Activated B cell treated with CpG ODN at 0.5 μM for 24 hours (primary cell): ENCODE measurements at regions not wholly inside any gene's neighbourhood (a gene's known extent, or its start where the extent isn't known, plus 50 kb on each side); places are given as distances from the start of the nearest gene placed in this dataset.

Experiments used
- ATAC-seq: fragments of 200-7000 bp; cut with Tn5 transposase; one replicate; pipeline ENCODE4 v1.10.0; 2021; ENCODE audit warnings: low read depth, mild to moderate bottlenecking, moderate library complexity
- CTCF ChIA-PET: fragments of 350-600 bp; sonication (Branson Sonifier 250); formaldehyde crosslinking; loops from one replicate; lab custom pipeline; 2021; ENCODE audit warnings: antibody characterized with exemption; lab: Charles Lee
- POLR2A ChIA-PET: fragments of 350-600 bp; sonication (Branson Sonifier 250); formaldehyde crosslinking; loops from one replicate; lab custom pipeline; 2021; ENCODE audit warnings: antibody characterized with exemption; lab: Charles Lee
- DNase-seq: peaks from one replicate; pipeline ENCODE4 v3.0.0; 2022
- H3K27ac Mint-ChIP-seq: one replicate; pipeline ENCODE4 v1.8.0; 2020; ENCODE audit warnings: mixed read lengths
- H3K27me3 Mint-ChIP-seq: one replicate; pipeline ENCODE4 v1.8.0; 2021; ENCODE audit warnings: mixed read lengths
- H3K36me3 Mint-ChIP-seq: one replicate; pipeline ENCODE4 v1.8.0; 2021; ENCODE audit warnings: low read depth, mixed read lengths
- H3K4me1 Mint-ChIP-seq: one replicate; pipeline ENCODE4 v1.8.0; 2021; ENCODE audit warnings: mixed read lengths
- H3K4me3 Mint-ChIP-seq: one replicate; pipeline ENCODE4 v1.8.0; 2020; ENCODE audit warnings: mild to moderate bottlenecking, mixed read lengths
- H3K9me3 Mint-ChIP-seq: one replicate; pipeline ENCODE4 v1.8.0; 2020; ENCODE audit warnings: mixed read lengths
- intact Hi-C: fragments of 100-400 bp; cut with micrococcal nuclease; formaldehyde crosslinking; loops from one replicate; pipeline ENCODE4 v1.15.1; 2024
- TF ChIP-seq, protein P1 (sequence below): fragments of 200-600 bp; IDR thresholded peaks from one replicate; pipeline ENCODE4 v1.8.0; 2022; ENCODE audit warnings: antibody characterized with exemption, mild to moderate bottlenecking

- Mint-ChIP-seq H3K4me1 (peaks cover 22% of the 10 kb centered on the region), H3K4me3 (peak overlapping the region; percentile 13), H3K27me3 (no peaks in the 10 kb centered on the region), H3K27ac (peak overlapping the region; percentile 83), H3K9me3 (peaks cover 2% of the 10 kb centered on the region), H3K36me3 (no peaks in the 10 kb centered on the region)
- ChIA-PET CTCF (no interaction called here), POLR2A (interaction anchor here (0.7 kb wide), 1 partner anchor 998 kb away, joined by 3 read pairs; no protein-coding TSS in a partner anchor)
- TF ChIP-seq, protein P1, sequence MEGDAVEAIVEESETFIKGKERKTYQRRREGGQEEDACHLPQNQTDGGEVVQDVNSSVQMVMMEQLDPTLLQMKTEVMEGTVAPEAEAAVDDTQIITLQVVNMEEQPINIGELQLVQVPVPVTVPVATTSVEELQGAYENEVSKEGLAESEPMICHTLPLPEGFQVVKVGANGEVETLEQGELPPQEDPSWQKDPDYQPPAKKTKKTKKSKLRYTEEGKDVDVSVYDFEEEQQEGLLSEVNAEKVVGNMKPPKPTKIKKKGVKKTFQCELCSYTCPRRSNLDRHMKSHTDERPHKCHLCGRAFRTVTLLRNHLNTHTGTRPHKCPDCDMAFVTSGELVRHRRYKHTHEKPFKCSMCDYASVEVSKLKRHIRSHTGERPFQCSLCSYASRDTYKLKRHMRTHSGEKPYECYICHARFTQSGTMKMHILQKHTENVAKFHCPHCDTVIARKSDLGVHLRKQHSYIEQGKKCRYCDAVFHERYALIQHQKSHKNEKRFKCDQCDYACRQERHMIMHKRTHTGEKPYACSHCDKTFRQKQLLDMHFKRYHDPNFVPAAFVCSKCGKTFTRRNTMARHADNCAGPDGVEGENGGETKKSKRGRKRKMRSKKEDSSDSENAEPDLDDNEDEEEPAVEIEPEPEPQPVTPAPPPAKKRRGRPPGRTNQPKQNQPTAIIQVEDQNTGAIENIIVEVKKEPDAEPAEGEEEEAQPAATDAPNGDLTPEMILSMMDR = no peak
- no peak for DNase-seq
- intact Hi-C loops = loop anchor here (5.0 kb wide), 1 partner anchor 1374 kb away; the partner anchor contains the start of gene TENM4
- peak; percentile 76 for ATAC-seq
Observed at GRCh38 chr11:80815752-80816453, 1375.1 kb upstream of the TENM4 start.

- H3K9me3 Mint-ChIP-seq = peaks cover 2% of the 10 kb centered on the region
- no peaks in the 10 kb centered on the region for H3K36me3 Mint-ChIP-seq
- H3K27me3 Mint-ChIP-seq = no peaks in the 10 kb centered on the region
- ChIA-PET CTCF (no interaction called here), POLR2A (no interaction called here)
- intact Hi-C loops = loop anchor here (5.0 kb wide), 1 partner anchor 1373 kb away; the partner anchor contains the start of gene TENM4
- TF ChIP-seq, protein P1 = no peak
- peaks cover 22% of the 10 kb centered on the region for H3K4me1 Mint-ChIP-seq
- H3K4me3 Mint-ChIP-seq = no peak overlapping the region
- H3K27ac Mint-ChIP-seq = no peak overlapping the region
- DNase-seq = no peak
- ATAC-seq = no peak
Observed at GRCh38 chr11:80814813-80815212, 1374.0 kb upstream of the TENM4 start.

DNA sequence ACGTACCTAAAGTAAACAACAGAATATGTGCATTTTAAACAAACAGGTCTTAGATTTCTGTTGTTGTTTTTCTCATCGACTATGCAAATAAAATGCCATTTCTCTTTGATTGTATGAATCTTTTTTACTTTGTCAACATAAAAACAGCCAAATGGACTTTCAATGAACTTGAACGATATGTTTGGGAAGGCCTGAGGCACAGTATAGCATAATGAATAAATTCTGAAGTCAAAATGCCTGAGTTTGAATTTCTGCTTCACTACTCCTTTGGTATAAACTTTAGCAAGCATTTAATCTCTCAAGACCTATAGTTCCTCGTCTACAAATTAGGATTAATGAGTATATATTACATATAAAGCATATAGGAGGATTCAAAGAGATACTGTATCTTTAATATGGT lies 1369.9 kb upstream of the TENM4 start:
- Mint-ChIP-seq H3K27ac (no peak overlapping the region), H3K4me1 (peaks cover 5% of the 10 kb centered on the region), H3K27me3 (no peaks in the 10 kb centered on the region), H3K9me3 (peaks cover 2% of the 10 kb centered on the region), H3K36me3 (no peaks in the 10 kb centered on the region), H3K4me3 (no peak overlapping the region)
- CTCF ChIA-PET = no interaction called here
- POLR2A ChIA-PET = no interaction called here
- ATAC-seq = no peak
- no peak for DNase-seq
- intact Hi-C loops = no loop called here
- TF ChIP-seq, protein P1 = no peak

DNA sequence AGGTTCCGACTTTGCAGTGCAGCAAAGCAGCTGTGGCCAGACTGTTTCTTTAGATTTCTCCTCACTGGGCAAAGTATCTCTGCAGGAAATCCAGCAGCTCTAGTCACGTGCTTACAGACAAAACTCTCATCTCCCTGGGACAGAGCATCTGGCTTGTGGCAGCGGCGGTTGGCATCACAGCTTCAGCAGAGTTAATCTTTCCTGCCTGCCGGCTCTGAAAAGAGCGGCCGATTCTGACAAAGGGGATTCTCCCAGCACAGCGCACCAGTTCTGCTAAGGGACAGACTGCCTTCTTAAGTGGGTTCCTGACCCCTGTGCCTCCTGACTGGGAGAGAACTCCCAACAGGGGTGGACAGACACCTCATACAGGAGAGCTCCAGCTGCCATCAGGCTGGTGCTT lies 1357.3 kb upstream of the TENM4 start:
- Mint-ChIP-seq H3K9me3 (no peaks in the 10 kb centered on the region), H3K4me1 (no peaks in the 10 kb centered on the region), H3K36me3 (no peaks in the 10 kb centered on the region), H3K4me3 (no peak overlapping the region), H3K27me3 (no peaks in the 10 kb centered on the region), H3K27ac (no peak overlapping the region)
- TF ChIP-seq, protein P1 = no peak
- DNase-seq (no peak), ATAC-seq (no peak)
- POLR2A ChIA-PET = no interaction called here
- intact Hi-C loops = no loop called here
- CTCF ChIA-PET = no interaction called here

DNA sequence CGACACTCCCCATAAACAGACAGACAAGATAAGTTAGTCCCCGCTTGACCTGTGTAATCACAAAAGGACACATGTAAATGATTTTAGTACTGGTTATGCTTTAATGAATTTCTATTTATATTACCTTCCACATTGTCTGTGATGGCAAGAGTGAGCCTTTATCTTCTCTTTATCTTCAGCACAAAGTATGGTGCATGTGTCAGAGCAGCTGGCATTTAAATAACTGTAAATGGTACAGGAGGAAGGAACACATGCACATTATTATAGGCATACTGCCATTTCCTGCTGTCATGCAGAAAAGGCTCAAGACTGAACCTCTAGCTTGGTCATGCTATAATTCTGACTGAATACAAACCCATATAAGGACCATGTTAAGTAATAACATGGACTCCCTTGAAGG lies 1342.7 kb upstream of the TENM4 start:
- Mint-ChIP-seq H3K27ac (no peak overlapping the region), H3K4me3 (no peak overlapping the region), H3K27me3 (no peaks in the 10 kb centered on the region), H3K36me3 (no peaks in the 10 kb centered on the region), H3K4me1 (no peaks in the 10 kb centered on the region), H3K9me3 (peaks cover 3% of the 10 kb centered on the region)
- POLR2A ChIA-PET = no interaction called here
- TF ChIP-seq, protein P1 = no peak
- intact Hi-C loops = no loop called here
- CTCF ChIA-PET = no interaction called here
- ATAC-seq = no peak
- no peak for DNase-seq
